ENCODE measurements at regions not wholly inside any gene's neighbourhood (a gene's known extent, or its start where the extent isn't known, plus 50 kb on each side); places are given as distances from the start of the nearest gene placed in this dataset.

DNA sequence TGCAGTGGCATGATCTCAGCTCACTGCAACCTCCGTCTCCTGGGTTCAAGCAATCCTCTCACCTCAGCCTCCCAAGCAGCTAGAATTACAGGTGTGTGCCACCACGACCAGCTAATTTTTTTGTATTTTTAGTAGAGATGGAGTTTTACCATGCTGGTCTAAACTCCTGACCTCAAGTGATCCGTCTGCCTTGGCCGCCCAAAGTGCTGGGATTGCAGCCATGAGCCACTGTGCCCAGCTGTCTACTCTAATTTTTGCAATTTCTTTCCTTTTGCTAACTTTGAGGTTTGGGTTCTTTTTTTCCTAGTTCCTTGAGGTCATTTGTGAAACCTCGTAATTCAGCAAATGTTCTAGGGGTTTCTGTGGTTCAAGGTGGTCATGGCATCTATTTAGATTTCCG, 63.7 kb upstream of the PRLR start:
- no peak for DNase-seq (ENCODE audit: low spot score in 2 of 2)
- no peak for TF ChIP-seq CTCF (IDR thresholded peaks at IDR 0.05)
- TF ChIP-seq POLR2AphosphoS5 (IDR thresholded peaks at IDR 0.05), result no peak
- no peak for TF ChIP-seq POLR2A (IDR thresholded peaks at IDR 0.05)
- no peak for TF ChIP-seq EP300 (IDR thresholded peaks at IDR 0.05)
- no peaks in the 10 kb centered on the region for H3K36me3 ChIP-seq
- WGBS, result 85% methylated on average over 6 of the region's 6 CpGs
- no peak overlapping the region for H3K27ac ChIP-seq
- no peak overlapping the region for H3K4me3 ChIP-seq
- H3K4me1 ChIP-seq, result no peaks in the 10 kb centered on the region
- H3K27me3 ChIP-seq, result no peaks in the 10 kb centered on the region
- H3K9me3 ChIP-seq, result no peaks in the 10 kb centered on the region

GRCh38 chr5:35285435-35285834, 55.1 kb upstream of the PRLR start:
- no peak for TF ChIP-seq EP300 (IDR thresholded peaks at IDR 0.05)
- TF ChIP-seq POLR2AphosphoS5 (IDR thresholded peaks at IDR 0.05), result no peak
- no peak for TF ChIP-seq POLR2A (IDR thresholded peaks at IDR 0.05)
- TF ChIP-seq CTCF (IDR thresholded peaks at IDR 0.05), result no peak
- DNase-seq (ENCODE audit: low spot score in 2 of 2), result no peak
- WGBS, result 60% methylated on average over 3 of the region's 3 CpGs
- H3K9me3 ChIP-seq, result no peaks in the 10 kb centered on the region
- H3K27ac ChIP-seq, result no peak overlapping the region
- no peaks in the 10 kb centered on the region for H3K4me1 ChIP-seq
- H3K36me3 ChIP-seq, result no peaks in the 10 kb centered on the region
- H3K4me3 ChIP-seq, result no peak overlapping the region
- H3K27me3 ChIP-seq, result no peaks in the 10 kb centered on the region

- Histone ChIP-seq H3K27me3 (no peaks in the 10 kb centered on the region), H3K36me3 (no peaks in the 10 kb centered on the region), H3K4me1 (no peaks in the 10 kb centered on the region), H3K4me3 (no peak overlapping the region), H3K9me3 (no peaks in the 10 kb centered on the region), H3K27ac (no peak overlapping the region)
- DNase-seq (ENCODE audit: low spot score in 2 of 2), result no peak
- no peak for TF ChIP-seq EP300 (IDR thresholded peaks at IDR 0.05)
- no peak for TF ChIP-seq POLR2A (IDR thresholded peaks at IDR 0.05)
- TF ChIP-seq CTCF (IDR thresholded peaks at IDR 0.05), result no peak
- no peak for TF ChIP-seq POLR2AphosphoS5 (IDR thresholded peaks at IDR 0.05)
- WGBS, result 40% methylated on average over 1 of the region's 1 CpG
Measured at GRCh38 chr5:35285011-35285410, 54.7 kb upstream of the PRLR start.

DNA sequence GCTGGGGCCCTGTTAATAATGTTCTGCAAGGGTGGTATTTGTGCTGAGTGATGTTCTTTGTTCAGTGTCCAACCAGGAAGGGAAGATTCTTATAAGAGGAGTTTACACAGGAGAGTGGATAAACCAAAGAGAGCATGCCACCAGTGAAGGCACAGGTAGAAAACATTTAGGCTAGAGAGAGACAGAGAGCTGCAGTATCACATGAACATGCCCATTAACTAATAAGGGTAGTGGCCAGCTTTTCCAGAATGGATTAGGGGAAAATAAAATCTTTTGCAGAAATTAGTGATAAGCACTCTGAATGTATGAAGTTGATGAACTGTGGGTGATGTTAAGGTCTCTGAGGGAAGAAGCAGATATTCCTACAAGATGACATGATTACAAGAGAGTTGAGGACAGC, 54.1 kb upstream of the PRLR start:
- no peaks in the 10 kb centered on the region for H3K9me3 ChIP-seq

GRCh38 chr5:35282810-35283209, 52.5 kb upstream of the PRLR start:
- H3K36me3 ChIP-seq, result no peaks in the 10 kb centered on the region
- H3K4me3 ChIP-seq, result no peak overlapping the region
- H3K27me3 ChIP-seq, result no peaks in the 10 kb centered on the region
- TF ChIP-seq POLR2AphosphoS5 (IDR thresholded peaks at IDR 0.05), result no peak
- TF ChIP-seq CTCF (IDR thresholded peaks at IDR 0.05), result no peak
- no peak for TF ChIP-seq EP300 (IDR thresholded peaks at IDR 0.05)
- no peaks in the 10 kb centered on the region for H3K4me1 ChIP-seq
- no peaks in the 10 kb centered on the region for H3K9me3 ChIP-seq
- 51% methylated on average over 1 of the region's 1 CpG for WGBS
- DNase-seq (ENCODE audit: low spot score in 2 of 2), result no peak
- H3K27ac ChIP-seq, result no peak overlapping the region

More for the DNA sequence above, 54.1 kb upstream of the PRLR start:
- TF ChIP-seq CTCF (IDR thresholded peaks at IDR 0.05) (no peak), POLR2A (IDR thresholded peaks at IDR 0.05) (no peak)
- DNase-seq (ENCODE audit: low spot score in 2 of 2), result no peak
- Histone ChIP-seq H3K27me3 (no peaks in the 10 kb centered on the region), H3K27ac (no peak overlapping the region), H3K36me3 (no peaks in the 10 kb centered on the region), H3K4me1 (no peaks in the 10 kb centered on the region), H3K4me3 (no peak overlapping the region)

Data from suprapubic skin (tissue), 4 donors.